H9 (cell line): ENCODE measurements at regions not wholly inside any gene's neighbourhood (a gene's known extent, or its start where the extent isn't known, plus 50 kb on each side); places are given as distances from the start of the nearest gene placed in this dataset.

Source experiments
- DNase-seq: peaks from one replicate; pipeline ENCODE4 v3.0.0-alpha.2; 2017
- H2AFZ ChIP-seq: one replicate; pipeline ENCODE4 v1.6.1; 2013; ENCODE audit warnings: mild to moderate bottlenecking, low read length, control low read depth, moderate library complexity
- H2AK5ac ChIP-seq: 2 replicates; pipeline ENCODE4 v1.6.1; 2013; ENCODE audit warnings: low read length, control low read depth, mixed read lengths; ENCODE audit not compliant: insufficient read length
- H2BK120ac ChIP-seq: one replicate; pipeline ENCODE4 v1.6.1; 2013; ENCODE audit warnings: low read depth, mild to moderate bottlenecking, low read length, control low read depth, inconsistent platforms; ENCODE audit not compliant: poor library complexity, severe bottlenecking
- H2BK12ac ChIP-seq: 2 replicates; pipeline ENCODE4 v1.6.1; 2013; ENCODE audit warnings: low read length, control low read depth, mixed read lengths, low read depth; ENCODE audit not compliant: insufficient read length
- H2BK15ac ChIP-seq: 2 replicates; pipeline ENCODE4 v1.6.1; 2013; ENCODE audit warnings: low read depth, low read length, control low read depth
- H2BK20ac ChIP-seq: one replicate; pipeline ENCODE4 v1.6.1; 2013; ENCODE audit warnings: low read depth, mild to moderate bottlenecking, low read length, control low read depth, inconsistent platforms; ENCODE audit not compliant: poor library complexity, severe bottlenecking
- H2BK5ac ChIP-seq: 2 replicates; pipeline ENCODE4 v1.6.1; 2013; ENCODE audit warnings: low read length, control low read depth, mixed read lengths; ENCODE audit not compliant: insufficient read length
- H3K14ac ChIP-seq: 2 replicates; pipeline ENCODE4 v1.6.1; 2013; ENCODE audit warnings: low read length, control low read depth; ENCODE audit not compliant: insufficient read depth
- H3K18ac ChIP-seq: 2 replicates; pipeline ENCODE4 v1.6.1; 2013; ENCODE audit warnings: low read depth, mild to moderate bottlenecking, mixed read lengths, low read length, control low read depth; ENCODE audit not compliant: insufficient read length
- H3K23ac ChIP-seq: 2 replicates; pipeline ENCODE4 v1.6.1; 2013; ENCODE audit warnings: low read length, control low read depth, mixed read lengths, low read depth; ENCODE audit not compliant: insufficient read length
- H3K23me2 ChIP-seq: 2 replicates; pipeline ENCODE4 v1.6.1; 2013; ENCODE audit warnings: low read depth, mild to moderate bottlenecking, mixed read lengths, low read length, control low read depth; ENCODE audit not compliant: insufficient read length, poor library complexity, severe bottlenecking
- H3K27ac ChIP-seq: 2 replicates; pipeline ENCODE4 v1.5.1; 2013; ENCODE audit warnings: low read length, control low read depth, mixed read lengths, low read depth; ENCODE audit not compliant: insufficient read length
- H3K27me3 ChIP-seq: 2 replicates; pipeline ENCODE4 v1.6.1; 2013; ENCODE audit warnings: low read length, control low read depth, inconsistent platforms; ENCODE audit not compliant: insufficient read depth
- H3K4ac ChIP-seq: 2 replicates; pipeline ENCODE4 v1.6.1; 2013; ENCODE audit warnings: low read depth, mild to moderate bottlenecking, control low read depth, inconsistent platforms, low read length, moderate library complexity
- H3K4me1 ChIP-seq: 2 replicates; pipeline ENCODE4 v1.6.1; 2013; ENCODE audit warnings: low read length, control low read depth, inconsistent platforms; ENCODE audit not compliant: insufficient read depth
- H3K4me2 ChIP-seq: 2 replicates; pipeline ENCODE4 v1.6.1; 2013; ENCODE audit warnings: low read length, control low read depth, mixed read lengths; ENCODE audit not compliant: insufficient read length, insufficient read depth
- H3K56ac ChIP-seq: 2 replicates; pipeline ENCODE4 v1.6.1; 2013; ENCODE audit warnings: low read depth, mild to moderate bottlenecking, mixed read lengths, low read length, control low read depth; ENCODE audit not compliant: insufficient read length
- H3K79me1 ChIP-seq: 2 replicates; pipeline ENCODE4 v1.6.1; 2013; ENCODE audit warnings: low read depth, mild to moderate bottlenecking, moderate library complexity, low read length, control low read depth, inconsistent platforms; ENCODE audit not compliant: insufficient read depth, poor library complexity, severe bottlenecking
- H3K79me2 ChIP-seq: 2 replicates; pipeline ENCODE4 v1.6.1; 2013; ENCODE audit warnings: low read length, control low read depth, inconsistent platforms; ENCODE audit not compliant: insufficient read depth
- H3K9ac ChIP-seq: 2 replicates; pipeline ENCODE4 v1.6.1; 2013; ENCODE audit warnings: low read length, control low read depth, mixed read lengths; ENCODE audit not compliant: insufficient read length; ENCODE audit errors: extremely low read depth
- H3K9me3 ChIP-seq: one replicate; pipeline ENCODE4 v1.6.1; 2013; ENCODE audit warnings: low read depth, low read length, inconsistent platforms; ENCODE audit not compliant: control insufficient read depth
- H3T11ph ChIP-seq: one replicate; pipeline ENCODE4 v1.6.1; 2013; ENCODE audit warnings: mild to moderate bottlenecking, low read length, control low read depth, inconsistent platforms
- H4K20me1 ChIP-seq: one replicate; pipeline ENCODE4 v1.6.1; 2013; ENCODE audit not compliant: control insufficient read depth, insufficient read length, insufficient read depth
- H4K5ac ChIP-seq: 2 replicates; pipeline ENCODE4 v1.6.1; 2013; ENCODE audit warnings: low read depth, mild to moderate bottlenecking, mixed read lengths, low read length, control low read depth; ENCODE audit not compliant: insufficient read length
- H4K8ac ChIP-seq: replicated peaks from 2 replicates; pipeline ENCODE4 v1.6.1; 2013; ENCODE audit warnings: low read length, control low read depth, mixed read lengths, low read depth; ENCODE audit not compliant: insufficient read length
- H4K91ac ChIP-seq: 2 replicates; pipeline ENCODE4 v1.6.1; 2013; ENCODE audit warnings: low read depth, mild to moderate bottlenecking, moderate library complexity, mixed read lengths, low read length, control low read depth; ENCODE audit not compliant: insufficient read length
- H3K27ac Mint-ChIP-seq, 3 experiments: 2 replicates in 2 of 3; 3 replicates in 1 of 3; pipeline ENCODE4 v1.8.0; 2020 to 2021; ENCODE audit warnings: mixed read lengths in 3 of 3, mild to moderate bottlenecking in 1 of 3, moderate library complexity in 1 of 3
- H3K27me3 Mint-ChIP-seq: 2 replicates; pipeline ENCODE4 v1.8.0; 2021; ENCODE audit warnings: low read depth, mild to moderate bottlenecking, moderate library complexity, mixed read lengths
- H3K36me3 Mint-ChIP-seq, 3 experiments: 2 replicates in 2 of 3; 3 replicates in 1 of 3; pipeline ENCODE4 v1.8.0; 2020 to 2021; ENCODE audit warnings: low read depth in 3 of 3, mixed read lengths in 3 of 3; ENCODE audit not compliant: insufficient read depth in 1 of 3
- H3K4me1 Mint-ChIP-seq, 2 experiments: 2 replicates each; pipeline ENCODE4 v1.8.0; 2020; ENCODE audit warnings: mixed read lengths in 2 of 2
- H3K4me3 Mint-ChIP-seq, 2 experiments: 2 replicates in 1 of 2; 3 replicates in 1 of 2; pipeline ENCODE4 v1.8.0; 2020 to 2021; ENCODE audit warnings: mild to moderate bottlenecking in 2 of 2, mixed read lengths in 2 of 2, moderate library complexity in 1 of 2
- H3K9me3 Mint-ChIP-seq, 2 experiments: 2 replicates in 1 of 2; 3 replicates in 1 of 2; pipeline ENCODE4 v1.8.0; 2020; ENCODE audit warnings: mild to moderate bottlenecking in 2 of 2, mixed read lengths in 2 of 2, moderate library complexity in 1 of 2
- CTCF ChIP-seq: fragments of 200-600 bp; sonication (generic); conservative IDR thresholded peaks from 3 replicates; pipeline ENCODE4 v1.8.0; 2021; ENCODE audit warnings: antibody characterized with exemption, mild to moderate bottlenecking
- WGBS: extraction: QIAGEN DNeasy Blood & Tissue Kit; methylation state at CpG from one replicate; pipeline ENCODE4 v1.1.7; 2013; ENCODE audit warnings: missing lambda C conversion rate, low lambda C conversion rate, mixed read lengths; ENCODE audit not compliant: insufficient read length; ENCODE audit errors: extremely low coverage; 5-methylcytosine and 5-hydroxymethylcytosine counted together

GRCh38 chr2:176553685-176554100 is 284.5 kb downstream of the MTX2 start:
- Histone ChIP-seq H2BK20ac (no peak overlapping the region), H2BK5ac (no peak overlapping the region), H3K23me2 (no peaks in the 10 kb centered on the region), H3K79me1 (no peaks in the 10 kb centered on the region), H3K9me3 (no peaks in the 10 kb centered on the region), H3K4me1 (peaks cover 3% of the 10 kb centered on the region; the same call in 1 of the 2 replicates), H3T11ph (no peak overlapping the region), H4K8ac (no peak overlapping the region), H3K14ac (no peak overlapping the region), H2BK120ac (no peak overlapping the region), H2BK15ac (no peak overlapping the region), H3K27ac (no peak overlapping the region), H3K23ac (no peak overlapping the region), H4K91ac (no peak overlapping the region), H4K20me1 (no peaks in the 10 kb centered on the region), H3K79me2 (no peaks in the 10 kb centered on the region), H3K56ac (no peak overlapping the region), H3K18ac (no peak overlapping the region), H3K9ac (no peak overlapping the region), H3K4ac (no peak overlapping the region), H3K4me2 (peak overlapping the region; percentile 48), H4K5ac (no peak overlapping the region), H2BK12ac (no peak overlapping the region), H2AFZ (no peak overlapping the region), H2AK5ac (no peak overlapping the region), H3K27me3 (peaks cover 2% of the 10 kb centered on the region; the same call in 1 of the 2 replicates)
- H3K4me3 Mint-ChIP-seq, result no peak overlapping the region
- peaks cover 18 to 19% of the 10 kb centered on the region in 2 experiments for H3K4me1 Mint-ChIP-seq
- no peak overlapping the region for H3K27ac Mint-ChIP-seq
- no peaks in the 10 kb centered on the region for H3K9me3 Mint-ChIP-seq
- peak; percentile 64 for DNase-seq
- no peaks in the 10 kb centered on the region for H3K36me3 Mint-ChIP-seq
- WGBS, result no CpG with 5 or more reads among the region's 16 CpGs
- peaks cover 64% of the 10 kb centered on the region for H3K27me3 Mint-ChIP-seq
- TF ChIP-seq CTCF, result no peak
